GM10248 (cell line): ENCODE measurements at regions not wholly inside any gene's neighbourhood (a gene's known extent, or its start where the extent isn't known, plus 50 kb on each side); places are given as distances from the start of the nearest gene placed in this dataset.
"Not testable (repeated sequence)": the region's sequence is repeated elsewhere in the genome, so short reads cannot be mapped to it uniquely, and the experiment has no call there.

Source experiments
- CTCF ChIA-PET: fragments of 300-600 bp; sonication (Branson Sonifier 250); formaldehyde crosslinking; extraction: SDS; loops from one replicate; lab custom pipeline; 2021; ENCODE audit warnings: antibody characterized with exemption; lab: Yijun Ruan, JAX
- POLR2A ChIA-PET: fragments of 350-650 bp; sonication (Branson Sonifier 250); formaldehyde crosslinking; extraction: SDS; loops from one replicate; lab custom pipeline; 2020; ENCODE audit warnings: antibody characterized with exemption; lab: Yijun Ruan, JAX
- DNase-seq: peaks from one replicate; pipeline ENCODE4 v3.0.0; 2012; ENCODE audit errors: extremely low spot score
- CTCF ChIP-seq: IDR thresholded peaks from 2 replicates; pipeline ENCODE4 v1.5.1; 2012; ENCODE audit warnings: mild to moderate bottlenecking, low read depth; ENCODE audit errors: extremely low read depth, missing control alignments, control extremely low read depth

DNA sequence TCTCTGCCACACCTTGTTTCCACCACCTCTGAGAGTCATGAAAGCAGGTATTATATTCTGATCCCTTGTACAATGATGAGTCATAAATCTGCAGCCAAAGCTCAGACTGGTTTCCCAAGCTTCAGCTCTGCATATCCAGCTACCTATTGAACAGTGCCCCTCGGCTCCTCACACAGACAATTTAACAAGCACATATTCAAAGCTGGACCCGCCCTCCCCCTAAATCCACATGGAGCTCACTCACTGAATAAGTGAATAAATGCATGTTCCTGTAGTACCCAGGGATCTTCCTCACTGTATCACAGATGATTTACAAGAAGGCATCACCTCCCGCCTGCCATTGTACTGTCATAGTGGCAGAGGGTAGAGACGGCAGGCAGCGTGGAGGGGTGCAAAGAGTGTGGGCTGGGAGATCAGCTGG, 516.4 kb downstream of the GRIN2A start:
- TF ChIP-seq CTCF = no peak
- ChIA-PET POLR2A (no interaction called here), CTCF (interaction anchor here (3.5 kb wide), 1 partner anchor 18 kb away, joined by 15 read pairs; no protein-coding TSS in a partner anchor)
- no peak for DNase-seq

- ChIA-PET CTCF (interaction anchor here (3.5 kb wide), 1 partner anchor 19 kb away, joined by 15 read pairs; no protein-coding TSS in a partner anchor), POLR2A (no interaction called here)
- DNase-seq = no peak
- no peak for TF ChIP-seq CTCF
Measured at GRCh38 chr16:9666834-9667480, 515.3 kb downstream of the GRIN2A start.

- DNase-seq = no peak
- TF ChIP-seq CTCF = no peak
- ChIA-PET POLR2A (no interaction called here), CTCF (no interaction called here)
Measured at GRCh38 chr16:9670033-9670432, 512.2 kb downstream of the GRIN2A start.

GRCh38 chr16:9670616-9671015, 511.6 kb downstream of the GRIN2A start:
- CTCF ChIA-PET, DNase-seq, POLR2A ChIA-PET: not testable (repeated sequence)

DNA sequence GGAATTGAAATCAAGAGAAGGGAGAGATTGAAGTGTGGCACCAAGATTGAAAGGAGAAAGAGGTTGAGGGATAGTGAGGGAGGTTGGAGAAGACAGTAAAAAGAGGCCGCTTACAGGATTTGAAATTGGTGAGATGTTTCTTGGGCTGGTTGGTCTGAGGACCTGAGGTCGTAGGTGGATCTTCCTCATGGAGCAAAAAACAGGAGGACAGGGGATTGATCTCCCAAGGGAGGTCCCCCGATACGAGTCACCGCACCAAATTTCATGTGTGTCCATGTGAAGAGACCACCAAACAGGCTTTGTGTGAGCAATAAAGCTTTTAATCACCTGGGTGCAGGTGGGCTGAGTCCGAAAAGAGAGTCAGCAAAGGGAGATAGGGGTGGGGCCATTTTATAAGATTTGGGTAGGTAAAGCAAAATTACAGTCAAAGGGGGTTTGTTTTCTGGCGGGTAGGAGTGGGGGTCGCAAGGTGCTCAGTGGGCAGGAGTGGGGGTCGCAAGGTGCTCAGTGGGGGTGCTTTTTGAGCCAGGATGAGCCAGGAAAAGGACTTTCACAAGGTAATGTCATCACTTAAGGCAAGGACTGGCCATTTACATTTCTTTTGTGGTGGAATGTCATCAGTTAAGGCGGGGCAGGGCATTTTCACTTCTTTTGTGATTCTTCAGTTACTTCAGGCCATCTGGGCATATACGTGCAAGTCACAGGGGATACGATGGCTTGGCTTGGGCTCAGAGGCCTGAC, 505.5 kb downstream of the GRIN2A start:
- POLR2A ChIA-PET, CTCF ChIA-PET, DNase-seq: not testable (repeated sequence)

DNA sequence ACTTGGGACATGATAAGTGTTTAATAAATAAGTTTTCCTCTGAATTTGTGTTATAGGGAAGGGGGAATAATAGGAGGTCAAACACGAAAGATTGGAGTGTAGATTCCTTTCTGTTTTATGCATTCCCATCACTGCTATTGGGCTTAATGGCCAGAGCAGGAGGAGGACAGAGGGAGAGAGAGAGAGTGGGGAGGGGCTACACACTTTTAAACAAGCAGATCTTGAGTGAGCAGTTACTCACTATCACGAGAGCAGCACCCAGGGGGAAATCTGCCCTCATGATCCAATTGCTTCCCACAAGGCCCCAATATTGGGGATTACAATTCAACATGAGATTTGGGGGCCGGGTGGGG, 505.0 kb downstream of the GRIN2A start:
- POLR2A ChIA-PET = no interaction called here
- TF ChIP-seq CTCF = no peak
- DNase-seq = no peak
- CTCF ChIA-PET = no interaction called here

GRCh38 chr16:9679213-9679767, 502.9 kb downstream of the GRIN2A start:
- CTCF ChIA-PET = interaction anchor here (0.6 kb wide), 1 partner anchor 16 kb away, joined by 3 read pairs; no protein-coding TSS in a partner anchor
- POLR2A ChIA-PET = no interaction called here
- no peak for TF ChIP-seq CTCF
- DNase-seq = no peak
